ENCODE measurements at regions not wholly inside any gene's neighbourhood (a gene's known extent, or its start where the extent isn't known, plus 50 kb on each side); places are given as distances from the start of the nearest gene placed in this dataset.

DNA sequence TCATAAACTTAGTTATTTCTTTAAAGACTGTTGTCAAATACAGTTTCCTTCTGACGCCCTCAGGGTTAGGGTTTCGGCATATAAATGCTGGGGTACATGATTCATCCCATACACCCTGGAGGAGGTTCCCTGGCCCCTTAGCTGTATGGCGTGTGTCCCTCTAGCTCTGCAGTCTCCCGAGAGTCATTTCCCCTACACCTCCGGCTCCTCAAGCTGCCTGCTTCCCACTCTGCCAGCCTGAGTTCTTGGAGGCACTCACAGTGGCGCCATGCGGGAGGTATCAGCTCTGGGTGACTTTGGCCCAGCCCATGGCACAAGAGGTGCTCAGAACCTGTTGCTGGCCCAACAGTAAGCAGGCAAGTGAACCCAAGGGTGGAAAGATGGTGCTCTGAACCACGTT is 70.2 kb upstream of the TRPM1 start:
- Histone ChIP-seq H3K9me3 (ENCODE audit: low read length) (no peaks in the 10 kb centered on the region), H3K4me3 (ENCODE audit: low read length) (no peak overlapping the region), H3K36me3 (ENCODE audit: low read depth, low read length) (no peaks in the 10 kb centered on the region), H3F3A (ENCODE audit: low read length, unreplicated experiment) (no peaks in the 10 kb centered on the region), H2AFZ (ENCODE audit: low read length) (no peak overlapping the region), H3K4me2 (ENCODE audit: low read length) (no peak overlapping the region), H3K4me1 (ENCODE audit: insufficient read depth, low read length) (no peaks in the 10 kb centered on the region), H3K9me2 (replicated peaks; ENCODE audit: low read length) (no peaks in the 10 kb centered on the region), H4K20me1 (ENCODE audit: low read length) (no peaks in the 10 kb centered on the region), H3K9ac (ENCODE audit: low read length) (no peak overlapping the region), H3K27ac (ENCODE audit: low read length) (no peak overlapping the region), H3K79me2 (ENCODE audit: low read length) (no peaks in the 10 kb centered on the region), H3K27me3 (ENCODE audit: low read length) (peaks cover 7% of the 10 kb centered on the region)
- DNase-seq = no peak
- ChIA-PET POLR2A (ENCODE audit: unreplicated experiment) (no interaction called here), CTCF (no interaction called here)
- TF ChIP-seq, protein P1, sequence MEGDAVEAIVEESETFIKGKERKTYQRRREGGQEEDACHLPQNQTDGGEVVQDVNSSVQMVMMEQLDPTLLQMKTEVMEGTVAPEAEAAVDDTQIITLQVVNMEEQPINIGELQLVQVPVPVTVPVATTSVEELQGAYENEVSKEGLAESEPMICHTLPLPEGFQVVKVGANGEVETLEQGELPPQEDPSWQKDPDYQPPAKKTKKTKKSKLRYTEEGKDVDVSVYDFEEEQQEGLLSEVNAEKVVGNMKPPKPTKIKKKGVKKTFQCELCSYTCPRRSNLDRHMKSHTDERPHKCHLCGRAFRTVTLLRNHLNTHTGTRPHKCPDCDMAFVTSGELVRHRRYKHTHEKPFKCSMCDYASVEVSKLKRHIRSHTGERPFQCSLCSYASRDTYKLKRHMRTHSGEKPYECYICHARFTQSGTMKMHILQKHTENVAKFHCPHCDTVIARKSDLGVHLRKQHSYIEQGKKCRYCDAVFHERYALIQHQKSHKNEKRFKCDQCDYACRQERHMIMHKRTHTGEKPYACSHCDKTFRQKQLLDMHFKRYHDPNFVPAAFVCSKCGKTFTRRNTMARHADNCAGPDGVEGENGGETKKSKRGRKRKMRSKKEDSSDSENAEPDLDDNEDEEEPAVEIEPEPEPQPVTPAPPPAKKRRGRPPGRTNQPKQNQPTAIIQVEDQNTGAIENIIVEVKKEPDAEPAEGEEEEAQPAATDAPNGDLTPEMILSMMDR (conservative IDR thresholded peaks at IDR 0.05; ENCODE audit: low read depth, low read length) = no peak
- no peak for TF ChIP-seq EZH2phosphoT487 (IDR thresholded peaks at IDR 0.05; ENCODE audit: borderline replicate concordance, low read length)
- TF ChIP-seq EZH2 (IDR thresholded peaks at IDR 0.05; ENCODE audit: low read length, unreplicated experiment) = no peak
- intact Hi-C loops (cut with micrococcal nuclease) = no loop called here
- no peak for ATAC-seq
- BruUV-seq (replicated peaks) = no TSS peak

- Histone ChIP-seq H3F3A (ENCODE audit: low read length, unreplicated experiment) (no peaks in the 10 kb centered on the region), H3K36me3 (ENCODE audit: low read depth, low read length) (no peaks in the 10 kb centered on the region), H3K4me1 (ENCODE audit: insufficient read depth, low read length) (no peaks in the 10 kb centered on the region), H2AFZ (ENCODE audit: low read length) (no peak overlapping the region), H3K27ac (ENCODE audit: low read length) (no peak overlapping the region), H4K20me1 (ENCODE audit: low read length) (no peaks in the 10 kb centered on the region), H3K9me3 (ENCODE audit: low read length) (no peaks in the 10 kb centered on the region), H3K9me2 (replicated peaks; ENCODE audit: low read length) (no peaks in the 10 kb centered on the region), H3K4me3 (ENCODE audit: low read length) (no peak overlapping the region), H3K4me2 (ENCODE audit: low read length) (no peak overlapping the region), H3K27me3 (ENCODE audit: low read length) (peaks cover 1% of the 10 kb centered on the region), H3K9ac (ENCODE audit: low read length) (no peak overlapping the region), H3K79me2 (ENCODE audit: low read length) (no peaks in the 10 kb centered on the region)
- CTCF ChIA-PET = no interaction called here
- TF ChIP-seq, protein P1 (conservative IDR thresholded peaks at IDR 0.05; ENCODE audit: low read depth, low read length) = no peak
- TF ChIP-seq EZH2phosphoT487 (IDR thresholded peaks at IDR 0.05; ENCODE audit: borderline replicate concordance, low read length) (no peak), EZH2 (IDR thresholded peaks at IDR 0.05; ENCODE audit: low read length, unreplicated experiment) (no peak)
- POLR2A ChIA-PET (ENCODE audit: unreplicated experiment) = no interaction called here
- ATAC-seq = no peak
- BruUV-seq (replicated peaks) = no TSS peak
- no peak for DNase-seq
- intact Hi-C loops (cut with micrococcal nuclease) = no loop called here
Observed at GRCh38 chr15:31172606-31173005, 71.1 kb upstream of the TRPM1 start.

DNA sequence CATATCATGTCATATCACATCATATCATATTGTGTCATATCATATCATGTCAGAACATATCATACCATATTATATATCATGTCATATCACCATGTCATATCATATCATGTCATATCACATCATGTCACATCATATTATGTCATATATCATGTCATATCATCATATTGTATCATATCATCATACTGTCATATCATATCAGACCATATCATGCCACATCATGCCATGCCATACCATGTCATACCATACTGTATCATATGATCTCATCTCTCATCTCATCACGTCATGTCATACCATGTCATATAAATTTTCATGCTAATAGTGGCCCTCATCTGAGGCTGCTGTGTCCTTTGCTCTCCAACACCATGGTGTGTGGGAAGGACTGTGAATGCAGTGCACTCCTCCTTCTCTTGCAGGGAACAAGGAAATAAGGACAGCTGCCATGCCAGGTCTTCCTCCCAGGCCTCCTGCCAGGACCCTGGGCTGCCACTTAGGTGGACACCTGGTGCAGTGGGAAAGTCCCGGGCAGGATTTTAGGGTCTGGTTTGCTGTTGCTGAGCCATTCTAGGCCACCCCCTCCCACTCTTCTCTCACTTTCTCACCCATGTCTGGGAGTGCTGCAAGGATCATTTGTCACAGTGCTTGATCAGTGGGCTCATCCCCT is 72.4 kb upstream of the TRPM1 start:
- no peaks in the 10 kb centered on the region for H4K20me1 ChIP-seq (ENCODE audit: low read length)
- ATAC-seq = no peak
- H3K36me3 ChIP-seq (ENCODE audit: low read depth, low read length) = no peaks in the 10 kb centered on the region
- H3K79me2 ChIP-seq (ENCODE audit: low read length) = no peaks in the 10 kb centered on the region
- H3K4me3 ChIP-seq (ENCODE audit: low read length) = no peak overlapping the region
- no peak overlapping the region for H3K9ac ChIP-seq (ENCODE audit: low read length)
- no peak overlapping the region for H2AFZ ChIP-seq (ENCODE audit: low read length)
- H3K4me2 ChIP-seq (ENCODE audit: low read length) = no peak overlapping the region
- H3K9me3 ChIP-seq (ENCODE audit: low read length) = no peaks in the 10 kb centered on the region
- H3K4me1 ChIP-seq (ENCODE audit: insufficient read depth, low read length) = no peaks in the 10 kb centered on the region
- no peak for DNase-seq
- H3F3A ChIP-seq (ENCODE audit: low read length, unreplicated experiment) = no peaks in the 10 kb centered on the region
- no TSS peak for BruUV-seq (replicated peaks)
- ChIA-PET CTCF (no interaction called here), POLR2A (ENCODE audit: unreplicated experiment) (no interaction called here)
- intact Hi-C loops (cut with micrococcal nuclease) = no loop called here
- no peak overlapping the region for H3K27ac ChIP-seq (ENCODE audit: low read length)
- no peaks in the 10 kb centered on the region for H3K9me2 ChIP-seq (replicated peaks; ENCODE audit: low read length)
- no peaks in the 10 kb centered on the region for H3K27me3 ChIP-seq (ENCODE audit: low read length)
- TF ChIP-seq EZH2phosphoT487 (IDR thresholded peaks at IDR 0.05; ENCODE audit: borderline replicate concordance, low read length) = no peak
- TF ChIP-seq EZH2 (IDR thresholded peaks at IDR 0.05; ENCODE audit: low read length, unreplicated experiment) = no peak
- TF ChIP-seq, protein P1 (conservative IDR thresholded peaks at IDR 0.05; ENCODE audit: low read depth, low read length) = no peak
